ENCODE measurements at regions not wholly inside any gene's neighbourhood (a gene's known extent, or its start where the extent isn't known, plus 50 kb on each side); places are given as distances from the start of the nearest gene placed in this dataset.
"Not testable (repeated sequence)": the region's sequence is repeated elsewhere in the genome, so short reads cannot be mapped to it uniquely, and the experiment has no call there.

- Histone ChIP-seq H3K4me3 (no peak overlapping the region), H3K27ac (peak overlapping the region in 1 of 2 donors; percentile 63), H3K36me3 (no peaks in the 10 kb centered on the region), H3K9me3 (no peaks in the 10 kb centered on the region), H3K4me1 (ENCODE audit: control insufficient read depth in 1 of 2, low read depth in 2 of 2) (peaks cover 11 to 22% of the 10 kb centered on the region in 2 donors), H3K27me3 (replicated peaks; ENCODE audit: insufficient read depth) (no peaks in the 10 kb centered on the region)
- TF ChIP-seq, protein P1, sequence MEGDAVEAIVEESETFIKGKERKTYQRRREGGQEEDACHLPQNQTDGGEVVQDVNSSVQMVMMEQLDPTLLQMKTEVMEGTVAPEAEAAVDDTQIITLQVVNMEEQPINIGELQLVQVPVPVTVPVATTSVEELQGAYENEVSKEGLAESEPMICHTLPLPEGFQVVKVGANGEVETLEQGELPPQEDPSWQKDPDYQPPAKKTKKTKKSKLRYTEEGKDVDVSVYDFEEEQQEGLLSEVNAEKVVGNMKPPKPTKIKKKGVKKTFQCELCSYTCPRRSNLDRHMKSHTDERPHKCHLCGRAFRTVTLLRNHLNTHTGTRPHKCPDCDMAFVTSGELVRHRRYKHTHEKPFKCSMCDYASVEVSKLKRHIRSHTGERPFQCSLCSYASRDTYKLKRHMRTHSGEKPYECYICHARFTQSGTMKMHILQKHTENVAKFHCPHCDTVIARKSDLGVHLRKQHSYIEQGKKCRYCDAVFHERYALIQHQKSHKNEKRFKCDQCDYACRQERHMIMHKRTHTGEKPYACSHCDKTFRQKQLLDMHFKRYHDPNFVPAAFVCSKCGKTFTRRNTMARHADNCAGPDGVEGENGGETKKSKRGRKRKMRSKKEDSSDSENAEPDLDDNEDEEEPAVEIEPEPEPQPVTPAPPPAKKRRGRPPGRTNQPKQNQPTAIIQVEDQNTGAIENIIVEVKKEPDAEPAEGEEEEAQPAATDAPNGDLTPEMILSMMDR (IDR thresholded peaks at IDR 0.05), result no peak
- no peak for ATAC-seq (ENCODE audit: insufficient number of reproducible peaks, low FRiP score, low read depth)
- DNase-seq (ENCODE audit: low spot score), result no peak
Measured at GRCh38 chr10:3926258-3926657, 141.2 kb upstream of the KLF6 start.

DNA sequence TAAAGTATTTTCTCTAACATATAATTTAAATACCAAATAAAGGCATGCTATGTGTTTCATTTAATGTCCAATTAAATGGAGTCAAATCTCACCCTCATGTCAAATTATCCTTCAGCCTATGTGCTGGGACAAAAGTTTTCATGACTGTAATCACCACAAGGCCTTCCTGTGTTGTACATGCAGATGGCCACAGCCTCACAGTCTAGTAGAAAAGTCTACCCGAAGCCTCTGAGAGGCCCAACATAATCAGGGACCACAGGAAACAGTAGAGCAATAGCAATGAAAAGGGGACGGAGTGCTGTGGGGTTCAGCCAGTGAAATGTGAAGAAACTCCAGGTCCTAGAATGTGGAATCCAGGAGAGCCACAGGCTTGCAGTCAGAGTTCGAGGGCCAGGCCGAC is 140.2 kb upstream of the KLF6 start:
- H3K27ac ChIP-seq, result no peak overlapping the region
- no peaks in the 10 kb centered on the region for H3K36me3 ChIP-seq
- no peak for ATAC-seq (ENCODE audit: insufficient number of reproducible peaks, low FRiP score, low read depth)
- no peak for DNase-seq (ENCODE audit: low spot score)
- H3K4me1 ChIP-seq (ENCODE audit: control insufficient read depth in 1 of 2, low read depth in 2 of 2), result peaks cover 18 to 22% of the 10 kb centered on the region in 2 donors
- no peaks in the 10 kb centered on the region for H3K9me3 ChIP-seq
- H3K27me3 ChIP-seq (replicated peaks; ENCODE audit: insufficient read depth), result no peaks in the 10 kb centered on the region
- no peak overlapping the region for H3K4me3 ChIP-seq
- TF ChIP-seq, protein P1 (IDR thresholded peaks at IDR 0.05), result no peak

DNA sequence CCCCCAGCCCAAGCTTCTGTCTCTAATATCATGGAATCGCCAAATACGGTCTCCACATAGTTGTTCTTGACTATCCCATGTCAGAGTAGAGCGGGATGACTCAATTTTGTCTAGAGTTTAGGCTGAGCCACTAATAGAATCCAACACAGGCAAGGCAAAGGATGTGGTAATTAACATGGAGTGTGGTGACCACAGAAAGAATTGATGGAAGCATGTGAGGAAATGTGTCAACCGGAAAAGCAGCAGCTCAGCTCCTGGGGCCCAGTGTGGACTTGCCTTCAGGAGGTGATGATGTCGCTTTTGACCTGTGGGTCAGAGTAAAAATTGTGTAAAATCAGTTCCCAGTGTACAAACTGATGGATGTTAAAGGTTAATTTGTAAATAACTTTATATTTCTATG is 139.3 kb upstream of the KLF6 start:
- no peak for ATAC-seq (ENCODE audit: insufficient number of reproducible peaks, low FRiP score, low read depth)

DNA sequence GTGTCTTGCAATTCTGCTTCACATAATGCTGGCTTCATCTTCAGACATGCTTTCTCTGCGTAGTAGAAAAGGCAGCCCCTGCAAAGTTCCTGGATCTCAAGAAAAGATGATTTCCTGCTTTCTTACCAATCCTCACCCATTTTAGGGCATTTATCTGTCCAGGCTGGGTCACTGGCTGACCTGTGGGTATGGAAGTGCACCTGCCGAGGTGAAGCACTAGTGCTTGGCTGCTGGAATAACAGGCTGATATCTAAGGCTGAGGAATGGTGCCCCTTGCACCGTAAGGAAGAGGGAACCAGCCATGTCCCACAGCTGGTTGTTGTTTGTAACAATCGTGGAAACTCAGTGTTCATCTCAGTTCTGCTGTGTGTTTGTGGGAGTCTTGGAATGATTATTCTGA is 138.0 kb upstream of the KLF6 start:
- H3K27ac ChIP-seq, result no peak overlapping the region
- H3K4me1 ChIP-seq (ENCODE audit: control insufficient read depth in 1 of 2, low read depth in 2 of 2), result peaks cover 14 to 28% of the 10 kb centered on the region in 2 donors
- TF ChIP-seq, protein P1 (IDR thresholded peaks at IDR 0.05), result no peak
- H3K4me3 ChIP-seq, result no peak overlapping the region
- DNase-seq (ENCODE audit: low spot score) (no peak), ATAC-seq (ENCODE audit: insufficient number of reproducible peaks, low FRiP score, low read depth) (no peak)
- no peaks in the 10 kb centered on the region for H3K9me3 ChIP-seq
- no peaks in the 10 kb centered on the region for H3K36me3 ChIP-seq
- H3K27me3 ChIP-seq (replicated peaks; ENCODE audit: insufficient read depth), result no peaks in the 10 kb centered on the region

More for the DNA sequence above, 139.3 kb upstream of the KLF6 start:
- Histone ChIP-seq H3K36me3 (no peaks in the 10 kb centered on the region), H3K4me3 (no peak overlapping the region), H3K4me1 (ENCODE audit: control insufficient read depth in 1 of 2, low read depth in 2 of 2) (peaks cover 24 to 25% of the 10 kb centered on the region in 2 donors), H3K27me3 (replicated peaks; ENCODE audit: insufficient read depth) (no peaks in the 10 kb centered on the region), H3K9me3 (no peaks in the 10 kb centered on the region), H3K27ac (no peak overlapping the region)
- TF ChIP-seq, protein P1 (IDR thresholded peaks at IDR 0.05), result no peak
- no peak for DNase-seq (ENCODE audit: low spot score)

GRCh38 chr10:3919709-3920308 is 134.8 kb upstream of the KLF6 start:
- peak overlapping the region in 1 of 2 donors; percentile 18 for H3K27ac ChIP-seq
- peaks cover 4 to 17% of the 10 kb centered on the region in 2 donors for H3K4me1 ChIP-seq (ENCODE audit: control insufficient read depth in 1 of 2, low read depth in 2 of 2)
- no peaks in the 10 kb centered on the region for H3K27me3 ChIP-seq (replicated peaks; ENCODE audit: insufficient read depth)
- no peaks in the 10 kb centered on the region for H3K36me3 ChIP-seq
- no peak overlapping the region for H3K4me3 ChIP-seq
- TF ChIP-seq, protein P1 (IDR thresholded peaks at IDR 0.05), result no peak
- H3K9me3 ChIP-seq, result no peaks in the 10 kb centered on the region
- no peak for ATAC-seq (ENCODE audit: insufficient number of reproducible peaks, low FRiP score, low read depth)
- no peak for DNase-seq (ENCODE audit: low spot score)

DNA sequence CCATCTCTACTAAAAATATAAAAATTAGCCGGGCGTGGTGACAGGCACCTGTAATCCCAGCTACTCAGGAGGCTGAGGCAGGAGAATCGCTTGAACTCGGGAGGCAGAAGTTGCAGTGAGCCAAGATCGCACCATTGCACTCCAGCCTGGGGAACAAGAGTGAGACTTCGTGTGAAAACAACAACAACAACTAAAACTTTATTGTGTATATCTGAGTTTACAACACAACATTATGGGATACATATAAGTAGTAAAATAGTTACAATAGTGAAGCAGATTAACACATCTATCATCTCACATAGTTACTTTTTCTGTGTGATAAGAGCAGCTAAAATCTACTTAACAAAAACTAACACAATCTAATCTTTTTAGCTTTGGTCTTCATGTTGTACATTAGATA is 132.4 kb upstream of the KLF6 start:
- not testable (repeated sequence) for H3K9me3 ChIP-seq; H3K27me3 ChIP-seq (replicated peaks; ENCODE audit: insufficient read depth); H3K4me3 ChIP-seq; H3K27ac ChIP-seq; H3K36me3 ChIP-seq; DNase-seq (ENCODE audit: low spot score); ATAC-seq (ENCODE audit: insufficient number of reproducible peaks, low FRiP score, low read depth)
- peaks cover 4 to 19% of the 10 kb centered on the region in 2 donors for H3K4me1 ChIP-seq (ENCODE audit: control insufficient read depth in 1 of 2, low read depth in 2 of 2)
